Calu3 (cell line): ENCODE measurements at regions not wholly inside any gene's neighbourhood (a gene's known extent, or its start where the extent isn't known, plus 50 kb on each side); places are given as distances from the start of the nearest gene placed in this dataset.
A peak's percentile ranks its signal among the peaks of the same experiment; 100 is the strongest.

ENCODE experiments used
- BruUV-seq: library from RNA; stranded (reverse); fragments of 400-500 nt; replicated peaks from 2 replicates; lab custom pipeline; 2021; lab: Mats Ljungman, UMichigan
- CTCF ChIA-PET: fragments of 300-600 bp; sonication (Branson Sonifier 250); formaldehyde crosslinking; loops from one replicate; lab custom pipeline; 2022; ENCODE audit warnings: antibody characterized with exemption; lab: Charles Lee
- DNase-seq: peaks from one replicate; pipeline ENCODE4 v3.0.0; 2022
- H3K27ac Mint-ChIP-seq: one replicate; pipeline ENCODE4 v1.8.0; 2022; ENCODE audit warnings: mixed read lengths; ENCODE audit not compliant: unreplicated experiment
- H3K27me3 Mint-ChIP-seq: one replicate; pipeline ENCODE4 v1.8.0; 2022; ENCODE audit warnings: mixed read lengths; ENCODE audit not compliant: unreplicated experiment
- H3K36me3 Mint-ChIP-seq: one replicate; pipeline ENCODE4 v1.8.0; 2022; ENCODE audit warnings: mild to moderate bottlenecking, moderate library complexity, mixed read lengths; ENCODE audit not compliant: insufficient read depth, unreplicated experiment
- H3K4me1 Mint-ChIP-seq: one replicate; pipeline ENCODE4 v1.8.0; 2022; ENCODE audit warnings: mild to moderate bottlenecking, low read depth, mixed read lengths; ENCODE audit not compliant: unreplicated experiment
- H3K4me3 Mint-ChIP-seq: one replicate; pipeline ENCODE4 v1.8.0; 2022; ENCODE audit warnings: mild to moderate bottlenecking, low read depth, moderate library complexity, mixed read lengths; ENCODE audit not compliant: unreplicated experiment
- H3K9me3 Mint-ChIP-seq: one replicate; pipeline ENCODE4 v1.8.0; 2022; ENCODE audit warnings: low read depth, mixed read lengths; ENCODE audit not compliant: unreplicated experiment
- CTCF ChIP-seq: fragments of 200-600 bp; IDR thresholded peaks from one replicate; pipeline ENCODE4 v1.8.0; 2022; ENCODE audit warnings: antibody characterized with exemption; ENCODE audit not compliant: unreplicated experiment
- intact Hi-C: fragments of 100-400 bp; cut with micrococcal nuclease; formaldehyde crosslinking; loops from one replicate; pipeline ENCODE4 v1.10.0; 2022; ENCODE audit not compliant: unreplicated experiment

DNA sequence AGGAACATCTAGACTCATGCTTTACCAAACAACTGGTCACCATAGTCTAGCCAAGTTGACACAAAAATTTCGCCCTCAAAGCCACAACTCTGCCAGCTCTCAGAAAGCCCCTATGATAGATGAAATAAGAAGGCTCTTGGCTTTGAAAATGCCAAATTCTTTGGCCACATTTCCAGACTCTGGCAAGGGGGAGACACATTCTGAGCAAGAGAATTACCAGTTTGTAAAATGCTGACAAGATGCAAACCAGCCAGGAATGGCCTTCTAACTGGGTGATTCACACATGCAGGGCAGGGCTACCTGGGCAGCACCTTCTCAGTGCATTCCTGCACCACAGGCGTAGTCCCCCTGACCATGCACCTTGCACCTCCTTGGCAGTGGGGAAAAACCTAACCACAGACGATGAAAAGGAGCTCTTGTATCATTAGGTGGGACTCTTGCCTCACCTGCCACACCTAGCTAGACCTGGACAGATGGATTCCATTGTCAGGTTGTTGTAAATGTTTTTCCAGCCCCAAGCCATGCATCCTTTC lies 77.4 kb upstream of the CPEB2 start:
- H3K27me3 Mint-ChIP-seq, result no peaks in the 10 kb centered on the region
- TF ChIP-seq CTCF, result no peak
- DNase-seq, result peak; percentile 46
- no peak overlapping the region for H3K27ac Mint-ChIP-seq
- BruUV-seq, result no TSS peak
- no peak overlapping the region for H3K4me3 Mint-ChIP-seq
- H3K4me1 Mint-ChIP-seq, result peaks cover 22% of the 10 kb centered on the region
- no peaks in the 10 kb centered on the region for H3K36me3 Mint-ChIP-seq
- CTCF ChIA-PET, result interaction anchor here (0.6 kb wide), 1 partner anchor 38 kb away, joined by 3 read pairs; no protein-coding TSS in a partner anchor
- no peaks in the 10 kb centered on the region for H3K9me3 Mint-ChIP-seq
- intact Hi-C loops, result no loop called here

DNA sequence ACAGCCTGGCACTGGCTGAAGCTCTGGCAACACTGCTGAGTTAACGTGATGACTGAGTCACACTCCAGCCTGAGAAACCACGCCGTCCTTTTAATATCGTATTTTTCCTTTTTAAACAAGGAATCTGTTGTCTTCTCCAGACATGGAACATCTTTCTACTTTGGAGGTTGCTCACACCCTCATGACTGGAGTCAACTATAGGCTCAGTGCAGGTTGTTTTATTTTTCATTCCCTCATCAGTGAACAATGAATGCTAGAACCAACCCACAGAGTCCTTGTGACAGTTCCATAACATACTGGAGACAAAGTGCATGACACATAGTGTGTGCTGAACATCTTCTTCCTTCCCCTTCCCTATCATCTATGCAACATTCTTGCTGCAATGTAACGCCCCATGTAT lies 76.8 kb upstream of the CPEB2 start:
- CTCF ChIA-PET, result interaction anchor here (0.6 kb wide), 1 partner anchor 37 kb away, joined by 3 read pairs; no protein-coding TSS in a partner anchor
- DNase-seq, result no peak
- no peak overlapping the region for H3K4me3 Mint-ChIP-seq
- intact Hi-C loops, result no loop called here
- H3K27ac Mint-ChIP-seq, result no peak overlapping the region
- no peaks in the 10 kb centered on the region for H3K27me3 Mint-ChIP-seq
- no peak for TF ChIP-seq CTCF
- BruUV-seq, result no TSS peak
- H3K4me1 Mint-ChIP-seq, result peaks cover 22% of the 10 kb centered on the region
- no peaks in the 10 kb centered on the region for H3K36me3 Mint-ChIP-seq
- no peaks in the 10 kb centered on the region for H3K9me3 Mint-ChIP-seq

GRCh38 chr4:14926368-14926767 lies 75.9 kb upstream of the CPEB2 start:
- Mint-ChIP-seq H3K27ac (no peak overlapping the region), H3K4me3 (no peak overlapping the region), H3K36me3 (no peaks in the 10 kb centered on the region), H3K9me3 (no peaks in the 10 kb centered on the region), H3K4me1 (peaks cover 22% of the 10 kb centered on the region), H3K27me3 (no peaks in the 10 kb centered on the region)
- no peak for DNase-seq
- BruUV-seq, result no TSS peak
- CTCF ChIA-PET, result no interaction called here
- no peak for TF ChIP-seq CTCF
- intact Hi-C loops, result no loop called here

DNA sequence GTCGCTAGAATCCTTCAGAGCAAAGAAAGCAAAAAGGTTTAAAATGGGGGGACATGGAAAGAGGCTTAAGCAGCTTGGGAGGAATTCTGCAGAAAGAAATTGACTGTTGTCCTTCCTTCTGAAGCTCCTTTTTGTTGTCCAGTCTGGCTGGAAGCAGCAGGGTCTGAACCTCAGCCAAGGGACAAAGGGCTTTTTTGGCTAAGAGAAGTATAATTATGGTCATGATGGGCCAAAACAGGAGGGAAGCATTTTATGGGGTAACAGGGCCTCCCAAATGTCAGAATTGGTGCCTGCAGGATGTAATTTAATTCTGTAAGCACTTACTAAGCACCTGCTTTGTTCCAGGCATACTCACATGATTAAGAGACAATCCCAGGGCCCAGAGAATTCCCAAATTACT lies 74.2 kb upstream of the CPEB2 start:
- Mint-ChIP-seq H3K9me3 (no peaks in the 10 kb centered on the region), H3K36me3 (no peaks in the 10 kb centered on the region), H3K4me3 (no peak overlapping the region), H3K4me1 (peaks cover 22% of the 10 kb centered on the region), H3K27ac (no peak overlapping the region), H3K27me3 (no peaks in the 10 kb centered on the region)
- CTCF ChIA-PET, result no interaction called here
- BruUV-seq, result no TSS peak
- DNase-seq, result no peak
- TF ChIP-seq CTCF, result no peak
- intact Hi-C loops, result no loop called here
